Endodermal cell (in vitro differentiated cells): ENCODE measurements at regions not wholly inside any gene's neighbourhood (a gene's known extent, or its start where the extent isn't known, plus 50 kb on each side); places are given as distances from the start of the nearest gene placed in this dataset.

Source experiments
- DNase-seq: peaks from one replicate; pipeline ENCODE4 v3.0.0-alpha.2; 2017
- H3K27ac ChIP-seq: 2 replicates; pipeline ENCODE4 v1.5.1; 2013; ENCODE audit warnings: mild to moderate bottlenecking, low read depth, low read length, moderate library complexity
- H3K27me3 ChIP-seq: 2 replicates; pipeline ENCODE4 v1.6.1; 2013; ENCODE audit warnings: mild to moderate bottlenecking, low read length, moderate library complexity; ENCODE audit not compliant: insufficient read depth, control insufficient read depth, poor library complexity, severe bottlenecking
- H3K36me3 ChIP-seq: 2 replicates; pipeline ENCODE4 v1.7.0; 2013; ENCODE audit warnings: mild to moderate bottlenecking, low read length, moderate library complexity; ENCODE audit not compliant: control insufficient read depth, insufficient read depth
- H3K4me1 ChIP-seq: one replicate; pipeline ENCODE4 v1.7.0; 2013; ENCODE audit warnings: low read length; ENCODE audit not compliant: control insufficient read depth, insufficient read depth
- H3K4me3 ChIP-seq: 2 replicates; pipeline ENCODE4 v1.5.1; 2013; ENCODE audit warnings: mild to moderate bottlenecking, low read length, moderate library complexity
- H3K9ac ChIP-seq: 2 replicates; pipeline ENCODE4 v1.6.1; 2013; ENCODE audit warnings: mild to moderate bottlenecking, low read length, moderate library complexity; ENCODE audit not compliant: poor library complexity, severe bottlenecking; ENCODE audit errors: extremely low read depth
- H3K9me3 ChIP-seq: 2 replicates; pipeline ENCODE4 v1.6.1; 2013; ENCODE audit warnings: mild to moderate bottlenecking, low read length, moderate library complexity; ENCODE audit not compliant: control insufficient read depth
- H3K27ac Mint-ChIP-seq: 2 replicates; pipeline ENCODE4 v1.8.0; 2020; ENCODE audit warnings: mixed read lengths
- H3K27me3 Mint-ChIP-seq: 2 replicates; pipeline ENCODE4 v1.8.0; 2021; ENCODE audit warnings: mild to moderate bottlenecking, mixed read lengths; ENCODE audit not compliant: insufficient read depth
- H3K36me3 Mint-ChIP-seq: 2 replicates; pipeline ENCODE4 v1.8.0; 2020; ENCODE audit warnings: low read depth, mixed read lengths
- H3K4me1 Mint-ChIP-seq: 2 replicates; pipeline ENCODE4 v1.8.0; 2020; ENCODE audit warnings: mixed read lengths
- H3K4me3 Mint-ChIP-seq: 2 replicates; pipeline ENCODE4 v1.8.0; 2020; ENCODE audit warnings: mild to moderate bottlenecking, moderate library complexity, mixed read lengths
- H3K9me3 Mint-ChIP-seq: 2 replicates; pipeline ENCODE4 v1.8.0; 2020; ENCODE audit warnings: mild to moderate bottlenecking, mixed read lengths
- WGBS, 2 experiments: methylation state at CpG; one replicate each; pipeline versions ENCODE4 v1.1.5 to v1.1.7; 2013; ENCODE audit warnings: missing lambda C conversion rate in 2 of 2, mixed read lengths in 1 of 2; ENCODE audit not compliant: insufficient coverage in 1 of 2, insufficient read length in 1 of 2; 5-methylcytosine and 5-hydroxymethylcytosine counted together
- TF ChIP-seq, protein P1 (sequence below): fragments of 200-600 bp; sonication (generic); conservative IDR thresholded peaks from 2 replicates; pipeline ENCODE4 v1.5.0; 2021; ENCODE audit warnings: antibody characterized with exemption, mild to moderate bottlenecking

GRCh38 chr12:27875677-27876076 is 95.6 kb upstream of the MANSC4 start:
- H3K9me3 ChIP-seq = peaks cover 6% of the 10 kb centered on the region
- TF ChIP-seq, protein P1, sequence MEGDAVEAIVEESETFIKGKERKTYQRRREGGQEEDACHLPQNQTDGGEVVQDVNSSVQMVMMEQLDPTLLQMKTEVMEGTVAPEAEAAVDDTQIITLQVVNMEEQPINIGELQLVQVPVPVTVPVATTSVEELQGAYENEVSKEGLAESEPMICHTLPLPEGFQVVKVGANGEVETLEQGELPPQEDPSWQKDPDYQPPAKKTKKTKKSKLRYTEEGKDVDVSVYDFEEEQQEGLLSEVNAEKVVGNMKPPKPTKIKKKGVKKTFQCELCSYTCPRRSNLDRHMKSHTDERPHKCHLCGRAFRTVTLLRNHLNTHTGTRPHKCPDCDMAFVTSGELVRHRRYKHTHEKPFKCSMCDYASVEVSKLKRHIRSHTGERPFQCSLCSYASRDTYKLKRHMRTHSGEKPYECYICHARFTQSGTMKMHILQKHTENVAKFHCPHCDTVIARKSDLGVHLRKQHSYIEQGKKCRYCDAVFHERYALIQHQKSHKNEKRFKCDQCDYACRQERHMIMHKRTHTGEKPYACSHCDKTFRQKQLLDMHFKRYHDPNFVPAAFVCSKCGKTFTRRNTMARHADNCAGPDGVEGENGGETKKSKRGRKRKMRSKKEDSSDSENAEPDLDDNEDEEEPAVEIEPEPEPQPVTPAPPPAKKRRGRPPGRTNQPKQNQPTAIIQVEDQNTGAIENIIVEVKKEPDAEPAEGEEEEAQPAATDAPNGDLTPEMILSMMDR = no peak
- H3K4me3 Mint-ChIP-seq = no peak overlapping the region
- 39% methylated on average over 2 of the region's 2 CpGs; no CpG with 5 or more reads in 1 of the 2 experiments for WGBS, 2 experiments
- H3K27ac ChIP-seq = no peak overlapping the region
- H3K9me3 Mint-ChIP-seq = peaks cover 20% of the 10 kb centered on the region
- H3K4me3 ChIP-seq = no peak overlapping the region
- H3K36me3 ChIP-seq = no peaks in the 10 kb centered on the region
- H3K4me1 ChIP-seq = no peaks in the 10 kb centered on the region
- peaks cover 3% of the 10 kb centered on the region for H3K36me3 Mint-ChIP-seq
- no peak overlapping the region for H3K9ac ChIP-seq
- no peaks in the 10 kb centered on the region for H3K27me3 ChIP-seq
- H3K4me1 Mint-ChIP-seq = no peaks in the 10 kb centered on the region
- no peaks in the 10 kb centered on the region for H3K27me3 Mint-ChIP-seq
- no peak for DNase-seq
- H3K27ac Mint-ChIP-seq = no peak overlapping the region

DNA sequence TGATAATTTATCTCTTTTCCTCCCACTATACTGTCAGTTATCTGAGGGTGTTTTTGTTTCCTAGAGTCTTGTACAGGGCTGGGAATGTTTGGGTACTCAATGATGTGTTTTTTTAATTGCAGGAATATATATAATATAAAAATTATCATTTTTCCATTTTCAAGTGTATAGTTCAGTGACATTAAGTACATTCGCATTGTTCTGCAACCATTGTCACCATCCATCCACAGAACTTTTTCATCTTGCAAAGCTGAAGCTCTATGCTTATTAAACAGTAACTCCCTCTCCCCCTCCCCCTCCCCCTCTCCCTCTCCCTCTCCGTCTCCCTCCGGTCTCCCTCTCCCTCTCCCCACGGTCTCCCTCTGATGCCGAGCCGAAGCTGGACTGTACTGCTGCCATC is 93.0 kb upstream of the MANSC4 start:
- Histone ChIP-seq H3K4me1 (no peaks in the 10 kb centered on the region), H3K4me3 (no peak overlapping the region), H3K27me3 (no peaks in the 10 kb centered on the region), H3K27ac (no peak overlapping the region), H3K36me3 (no peaks in the 10 kb centered on the region), H3K9me3 (peaks cover 6% of the 10 kb centered on the region), H3K9ac (no peak overlapping the region)
- DNase-seq = no peak
- no peaks in the 10 kb centered on the region for H3K4me1 Mint-ChIP-seq
- no peak overlapping the region for H3K27ac Mint-ChIP-seq
- H3K9me3 Mint-ChIP-seq = peaks cover 20% of the 10 kb centered on the region
- H3K4me3 Mint-ChIP-seq = no peak overlapping the region
- TF ChIP-seq, protein P1 = no peak
- H3K36me3 Mint-ChIP-seq = peaks cover 3% of the 10 kb centered on the region
- 88 to 100% methylated on average over 1 to 6 of the region's 6 CpGs for WGBS, 2 experiments
- no peaks in the 10 kb centered on the region for H3K27me3 Mint-ChIP-seq

GRCh38 chr12:27871946-27872345 is 91.9 kb upstream of the MANSC4 start:
- 83 to 100% methylated on average over 1 of the region's 3 CpGs for WGBS, 2 experiments
- H3K27me3 Mint-ChIP-seq = no peaks in the 10 kb centered on the region
- H3K9me3 Mint-ChIP-seq = peaks cover 20% of the 10 kb centered on the region
- no peak overlapping the region for H3K9ac ChIP-seq
- DNase-seq = no peak
- H3K36me3 ChIP-seq = no peaks in the 10 kb centered on the region
- no peaks in the 10 kb centered on the region for H3K4me1 Mint-ChIP-seq
- no peak overlapping the region for H3K27ac Mint-ChIP-seq
- H3K4me3 Mint-ChIP-seq = no peak overlapping the region
- no peak overlapping the region for H3K27ac ChIP-seq
- H3K36me3 Mint-ChIP-seq = peaks cover 3% of the 10 kb centered on the region
- H3K4me3 ChIP-seq = no peak overlapping the region
- TF ChIP-seq, protein P1 = no peak
- peaks cover 6% of the 10 kb centered on the region for H3K9me3 ChIP-seq
- H3K27me3 ChIP-seq = no peaks in the 10 kb centered on the region
- no peaks in the 10 kb centered on the region for H3K4me1 ChIP-seq
